NT2/D1 (cell line): ENCODE measurements at regions not wholly inside any gene's neighbourhood (a gene's known extent, or its start where the extent isn't known, plus 50 kb on each side); places are given as distances from the start of the nearest gene placed in this dataset.

ENCODE experiments used
- DNase-seq: peaks from one replicate; pipeline ENCODE4 v3.0.0-alpha.2; 2011; ENCODE audit warnings: low read depth, low spot score
- H3K27me3 ChIP-seq: 2 replicates; pipeline ENCODE4 v1.6.0; 2011; ENCODE audit warnings: mild to moderate bottlenecking; ENCODE audit not compliant: insufficient read length, insufficient read depth
- H3K36me3 ChIP-seq: 2 replicates; pipeline ENCODE4 v1.6.1; 2011; ENCODE audit warnings: mild to moderate bottlenecking, low read length, mixed read lengths; ENCODE audit not compliant: insufficient read depth, insufficient read length
- H3K4me1 ChIP-seq: 2 replicates; pipeline ENCODE4 v1.5.1; 2011; ENCODE audit not compliant: insufficient read depth, insufficient read length
- H3K4me3 ChIP-seq: 2 replicates; pipeline ENCODE4 v1.5.1; 2011; ENCODE audit warnings: low read depth; ENCODE audit not compliant: insufficient read length
- H3K9ac ChIP-seq: 2 replicates; pipeline ENCODE4 v1.6.0; 2011; ENCODE audit warnings: low read depth; ENCODE audit not compliant: insufficient read length
- H3K9me3 ChIP-seq: 2 replicates; pipeline ENCODE4 v1.5.1; 2011; ENCODE audit warnings: mild to moderate bottlenecking, low read length; ENCODE audit not compliant: insufficient read depth
- SUZ12 ChIP-seq: IDR thresholded peaks from 2 replicates; pipeline ENCODE4 v1.6.1; 2011; ENCODE audit not compliant: insufficient read length, insufficient read depth; ENCODE audit errors: extremely low read depth
- YY1 ChIP-seq: IDR thresholded peaks from 2 replicates; pipeline ENCODE4 v1.6.1; 2011; ENCODE audit not compliant: insufficient read length, insufficient read depth
- ZNF274 ChIP-seq: IDR thresholded peaks from 2 replicates; pipeline ENCODE4 v1.6.1; 2011; ENCODE audit warnings: mild to moderate bottlenecking, low read depth, low read length

- Histone ChIP-seq H3K9me3 (peaks cover 8% of the 10 kb centered on the region; the same call in 1 of the 2 replicates), H3K27me3 (no peaks in the 10 kb centered on the region), H3K36me3 (no peaks in the 10 kb centered on the region), H3K9ac (no peak overlapping the region), H3K4me3 (no peak overlapping the region), H3K4me1 (no peaks in the 10 kb centered on the region)
- TF ChIP-seq SUZ12 (no peak), YY1 (no peak), ZNF274 (no peak)
- no peak for DNase-seq
Observed at GRCh38 chr7:41131956-41132355, 570.9 kb downstream of the INHBA start.

DNA sequence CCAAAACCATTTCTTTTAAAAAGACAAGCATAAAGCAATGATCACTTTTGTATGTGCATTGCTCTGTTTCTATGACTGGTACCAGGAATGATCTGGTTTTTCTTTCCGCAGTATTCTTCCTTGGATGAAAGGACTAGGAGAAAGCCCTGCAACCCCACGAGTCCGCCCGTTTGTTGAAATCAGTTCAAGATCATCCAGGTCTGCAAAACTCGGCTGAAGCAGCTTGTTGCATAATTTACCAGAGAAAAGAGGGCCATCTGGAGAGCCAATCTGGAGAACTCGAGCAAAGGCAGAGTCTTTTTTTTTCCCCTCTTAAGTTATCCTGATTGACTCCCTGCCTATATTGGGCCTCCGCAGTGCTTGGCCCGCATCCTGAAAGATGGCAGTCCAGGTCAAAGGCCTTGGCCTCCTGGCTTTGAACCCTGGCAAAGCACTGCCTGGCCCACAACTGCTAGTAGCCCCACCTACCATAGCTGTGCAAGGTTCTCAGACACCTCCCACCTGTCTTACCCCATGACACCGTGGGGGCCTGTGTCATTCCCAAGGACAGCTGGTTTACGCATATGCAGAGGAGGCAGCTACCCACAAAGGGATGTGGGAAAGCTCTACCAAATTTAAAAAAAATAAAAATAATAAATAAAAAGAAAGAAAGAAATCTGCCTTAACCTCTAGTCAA is 572.2 kb downstream of the INHBA start:
- no peaks in the 10 kb centered on the region for H3K4me1 ChIP-seq
- H3K36me3 ChIP-seq = no peaks in the 10 kb centered on the region
- no peak for DNase-seq
- TF ChIP-seq ZNF274 (no peak), SUZ12 (no peak), YY1 (no peak)
- H3K4me3 ChIP-seq = no peak overlapping the region
- H3K27me3 ChIP-seq = no peaks in the 10 kb centered on the region
- peaks cover 4% of the 10 kb centered on the region; the same call in 1 of the 2 replicates for H3K9me3 ChIP-seq
- H3K9ac ChIP-seq = no peak overlapping the region

DNA sequence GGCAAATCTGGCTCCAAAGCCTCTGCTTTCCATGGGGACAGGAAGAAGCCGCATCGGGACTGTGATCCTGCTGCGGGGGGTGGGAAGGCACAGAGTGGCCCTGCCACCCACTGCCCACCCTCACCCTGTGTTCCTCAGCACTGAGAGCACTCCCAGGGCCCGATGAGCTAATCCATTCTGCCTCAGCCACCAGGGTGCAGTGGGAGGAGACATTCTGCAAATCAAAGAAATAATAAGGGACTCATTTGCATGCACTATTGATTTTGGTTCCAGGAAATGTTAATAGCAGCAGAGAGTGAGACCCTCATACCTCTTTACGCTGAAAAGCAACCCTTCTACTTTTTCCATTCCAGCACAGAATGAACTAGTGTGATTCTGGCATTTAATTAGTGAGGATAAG is 572.8 kb downstream of the INHBA start:
- DNase-seq = no peak
- Histone ChIP-seq H3K36me3 (no peaks in the 10 kb centered on the region), H3K4me3 (no peak overlapping the region), H3K9me3 (no peaks in the 10 kb centered on the region), H3K9ac (no peak overlapping the region), H3K27me3 (no peaks in the 10 kb centered on the region), H3K4me1 (no peaks in the 10 kb centered on the region)
- TF ChIP-seq SUZ12 (no peak), YY1 (no peak), ZNF274 (no peak)

DNA sequence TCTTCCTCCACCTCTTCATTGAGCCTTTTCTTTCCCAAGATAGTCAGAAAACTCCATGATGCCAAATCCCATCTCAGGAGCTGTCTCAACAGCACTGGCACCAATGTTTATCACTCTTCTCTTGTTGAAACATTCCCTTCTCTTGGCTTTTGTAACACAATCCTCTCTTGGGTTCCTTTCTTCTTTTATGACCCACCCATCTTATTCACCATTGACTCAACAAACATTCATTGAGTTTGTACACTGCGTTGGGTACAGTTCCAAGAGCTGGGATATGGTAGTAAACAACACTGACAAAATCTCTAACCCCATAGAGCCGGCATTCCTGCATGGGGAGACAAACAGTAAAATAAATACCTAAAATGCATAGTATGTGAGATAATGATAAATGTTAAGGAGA is 577.5 kb downstream of the INHBA start:
- H3K9me3 ChIP-seq = no peaks in the 10 kb centered on the region
- TF ChIP-seq SUZ12 = no peak
- TF ChIP-seq YY1 = no peak
- no peak for TF ChIP-seq ZNF274
- DNase-seq = no peak
- H3K4me1 ChIP-seq = peaks cover 2% of the 10 kb centered on the region
- H3K4me3 ChIP-seq = no peak overlapping the region
- H3K36me3 ChIP-seq = no peaks in the 10 kb centered on the region
- no peak overlapping the region for H3K9ac ChIP-seq
- H3K27me3 ChIP-seq = no peaks in the 10 kb centered on the region

- H3K4me3 ChIP-seq = no peak overlapping the region
- no peaks in the 10 kb centered on the region for H3K36me3 ChIP-seq
- H3K27me3 ChIP-seq = no peaks in the 10 kb centered on the region
- TF ChIP-seq SUZ12 (no peak), YY1 (no peak), ZNF274 (no peak)
- no peaks in the 10 kb centered on the region for H3K9me3 ChIP-seq
- DNase-seq = no peak
- peaks cover 2% of the 10 kb centered on the region for H3K4me1 ChIP-seq
- no peak overlapping the region for H3K9ac ChIP-seq
Observed at GRCh38 chr7:41122256-41122987, 580.5 kb downstream of the INHBA start.

DNA sequence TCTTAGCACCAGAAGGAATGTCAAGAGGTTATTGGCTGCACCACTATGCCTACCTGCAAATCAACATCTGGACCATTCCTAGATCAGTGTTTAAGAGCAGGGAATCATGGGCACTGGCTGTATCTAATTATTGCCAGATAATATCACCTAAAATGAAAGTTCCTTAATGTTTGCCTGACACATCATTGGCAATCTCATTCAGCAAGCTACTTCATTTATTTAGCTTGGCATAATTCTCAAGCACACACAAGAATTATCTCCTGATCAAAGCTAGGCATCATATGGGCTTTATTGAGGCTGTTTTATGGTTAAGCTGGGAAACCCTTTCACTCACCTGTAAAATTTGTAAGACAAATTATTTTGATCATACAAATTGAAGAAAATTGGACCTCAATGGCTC is 581.7 kb downstream of the INHBA start:
- Histone ChIP-seq H3K36me3 (no peaks in the 10 kb centered on the region), H3K9me3 (no peaks in the 10 kb centered on the region), H3K9ac (no peak overlapping the region), H3K4me1 (peaks cover 2% of the 10 kb centered on the region), H3K27me3 (no peaks in the 10 kb centered on the region), H3K4me3 (no peak overlapping the region)
- no peak for TF ChIP-seq ZNF274
- TF ChIP-seq YY1 = no peak
- no peak for TF ChIP-seq SUZ12
- DNase-seq = no peak

GRCh38 chr7:41118486-41118885 is 584.4 kb downstream of the INHBA start:
- no peaks in the 10 kb centered on the region for H3K36me3 ChIP-seq
- TF ChIP-seq YY1 (no peak), SUZ12 (no peak), ZNF274 (no peak)
- DNase-seq = no peak

More at GRCh38 chr7:41118486-41118885, 584.4 kb downstream of the INHBA start:
- Histone ChIP-seq H3K9ac (no peak overlapping the region), H3K9me3 (no peaks in the 10 kb centered on the region), H3K4me1 (peaks cover 2% of the 10 kb centered on the region), H3K4me3 (no peak overlapping the region), H3K27me3 (no peaks in the 10 kb centered on the region)
